Mucosa of gallbladder (tissue), 1 donor: ENCODE measurements at regions not wholly inside any gene's neighbourhood (a gene's known extent, or its start where the extent isn't known, plus 50 kb on each side); places are given as distances from the start of the nearest gene placed in this dataset.
A peak's percentile ranks its signal among the peaks of the same experiment; 100 is the strongest.
"Not testable (repeated sequence)": the region's sequence is repeated elsewhere in the genome, so short reads cannot be mapped to it uniquely, and the experiment has no call there.

ENCODE experiments used
- DNase-seq: peaks from one replicate; pipeline ENCODE4 v3.0.0-alpha.2; 2020; ENCODE audit warnings: low spot score
- donor health status: DM: no; HTN: no; CAD: no.

- DNase-seq = no peak
Observed at GRCh38 chr5:57069115-57069835, 104.6 kb upstream of the GPBP1 start.

GRCh38 chr5:57072218-57072892 is 101.5 kb upstream of the GPBP1 start:
- no peak for DNase-seq

- DNase-seq = no peak
Observed at GRCh38 chr5:57082441-57083067, 91.3 kb upstream of the GPBP1 start.

GRCh38 chr5:57085306-57086081 is 88.4 kb upstream of the GPBP1 start:
- no peak for DNase-seq

GRCh38 chr5:57087947-57088346 is 85.9 kb upstream of the GPBP1 start:
- not testable (repeated sequence) for DNase-seq

GRCh38 chr5:57094753-57095683 is 78.8 kb upstream of the GPBP1 start:
- no peak for DNase-seq

GRCh38 chr5:57097526-57097925 is 76.3 kb upstream of the GPBP1 start:
- no peak for DNase-seq

GRCh38 chr5:57102189-57102904 is 71.5 kb upstream of the GPBP1 start:
- no peak for DNase-seq

- DNase-seq = no peak
Observed at GRCh38 chr5:57102905-57103255, 71.0 kb upstream of the GPBP1 start.

GRCh38 chr5:57103317-57103907 is 70.4 kb upstream of the GPBP1 start:
- no peak for DNase-seq

GRCh38 chr5:57106661-57107060 is 67.2 kb upstream of the GPBP1 start:
- no peak for DNase-seq

- DNase-seq = peak; percentile 47
Observed at GRCh38 chr5:57111993-57112392, 61.9 kb upstream of the GPBP1 start.

- no peak for DNase-seq
Observed at GRCh38 chr5:57113481-57113880, 60.4 kb upstream of the GPBP1 start.

GRCh38 chr5:57117596-57117995 is 56.3 kb upstream of the GPBP1 start:
- DNase-seq = no peak

- no peak for DNase-seq
Observed at GRCh38 chr5:57119031-57119430, 54.8 kb upstream of the GPBP1 start.

GRCh38 chr5:57124014-57124413 is 49.8 kb upstream of the GPBP1 start:
- DNase-seq = no peak
